Fibroblast of lung (primary cell): ENCODE measurements at regions not wholly inside any gene's neighbourhood (a gene's known extent, or its start where the extent isn't known, plus 50 kb on each side); places are given as distances from the start of the nearest gene placed in this dataset.

Source experiments
- CTCF ChIP-seq, 2 donors: IDR thresholded peaks in 1 of 2; conservative IDR thresholded peaks in 1 of 2; 1 replicate in 1 of 2; 2 replicates in 1 of 2; pipeline ENCODE4 v1.5.1; 2011 to 2012; ENCODE audit warnings: low read length in 2 of 2, control low read depth in 1 of 2, inconsistent platforms in 1 of 2, low read depth in 1 of 2, mild to moderate bottlenecking in 1 of 2
- EZH2 ChIP-seq: IDR thresholded peaks from 2 replicates; pipeline ENCODE4 v1.5.1; 2012; ENCODE audit warnings: low read length, control low read depth, mild to moderate bottlenecking; ENCODE audit errors: missing control alignments

- no peak for TF ChIP-seq CTCF (conservative IDR thresholded peaks at IDR 0.05 in 1 of 2, IDR thresholded peaks at IDR 0.05 in 1 of 2; ENCODE audit: low read depth in 1 of 2, low read length in 2 of 2)
- TF ChIP-seq EZH2: no peak
Observed at GRCh38 chr2:207265332-207265731, 99.6 kb upstream of the KLF7 start.
